SK-N-MC (cell line): ENCODE measurements at regions not wholly inside any gene's neighbourhood (a gene's known extent, or its start where the extent isn't known, plus 50 kb on each side); places are given as distances from the start of the nearest gene placed in this dataset.
"Not testable (repeated sequence)": the region's sequence is repeated elsewhere in the genome, so short reads cannot be mapped to it uniquely, and the experiment has no call there.

ENCODE experiments used
- DNase-seq: peaks from one replicate; pipeline ENCODE4 v3.0.0-alpha.2; 2011; ENCODE audit warnings: low read depth, low spot score
- H3K27ac ChIP-seq: fragments of 200-600 bp; sonication (generic); 2 replicates; pipeline ENCODE4 v1.5.1; 2016; ENCODE audit warnings: mixed run types
- H3K36me3 ChIP-seq: fragments of 200-600 bp; sonication (generic); 2 replicates; pipeline ENCODE4 v1.6.1; 2017; ENCODE audit warnings: antibody characterized with exemption, low read length, mixed read lengths; ENCODE audit not compliant: insufficient read depth
- H3K4me3 ChIP-seq: fragments of 200-600 bp; sonication (generic); 2 replicates; pipeline ENCODE4 v1.5.1; 2016
- H3K9ac ChIP-seq: fragments of 200-600 bp; sonication (generic); 2 replicates; pipeline ENCODE4 v1.8.0; 2017; ENCODE audit warnings: mixed run types, mixed read lengths; ENCODE audit not compliant: insufficient read length
- H3K9me3 ChIP-seq: fragments of 200-600 bp; sonication (generic); 2 replicates; pipeline ENCODE4 v1.6.1; 2017; ENCODE audit warnings: low read depth, mild to moderate bottlenecking, antibody characterized with exemption, low read length, moderate library complexity, mixed read lengths
- EZH2 ChIP-seq: fragments of 200-600 bp; sonication (generic); IDR thresholded peaks from one replicate; pipeline ENCODE4 v1.6.1; 2017; ENCODE audit warnings: antibody characterized with exemption
- FOXP2 ChIP-seq: optimal IDR thresholded peaks from 2 replicates; pipeline ENCODE3; 2011; ENCODE audit warnings: mild to moderate bottlenecking, moderate library complexity; ENCODE audit not compliant: insufficient read depth; ENCODE audit errors: extremely low read length, control extremely low read depth
- POLR2AphosphoS5 ChIP-seq: IDR thresholded peaks from 2 replicates; pipeline ENCODE4 v1.6.1; 2012; ENCODE audit warnings: mild to moderate bottlenecking, low read depth, low read length, borderline replicate concordance

GRCh38 chr13:53415135-53415534 is 386.5 kb downstream of the OLFM4 start:
- H3K9me3 ChIP-seq = no peaks in the 10 kb centered on the region
- no peak for DNase-seq
- H3K9ac ChIP-seq = no peak overlapping the region
- H3K36me3 ChIP-seq = no peaks in the 10 kb centered on the region
- TF ChIP-seq EZH2 = no peak
- no peak for TF ChIP-seq FOXP2
- TF ChIP-seq POLR2AphosphoS5 = no peak
- no peak overlapping the region for H3K4me3 ChIP-seq
- no peak overlapping the region for H3K27ac ChIP-seq

- no peak for DNase-seq
- no peaks in the 10 kb centered on the region for H3K36me3 ChIP-seq
- H3K27ac ChIP-seq = no peak overlapping the region
- no peak overlapping the region for H3K9ac ChIP-seq
- TF ChIP-seq POLR2AphosphoS5 (no peak), FOXP2 (no peak), EZH2 (no peak)
- H3K4me3 ChIP-seq = no peak overlapping the region
- no peaks in the 10 kb centered on the region for H3K9me3 ChIP-seq
These were observed 389.0 kb downstream of the OLFM4 start for GRCh38 chr13:53417601-53418000.

GRCh38 chr13:53422415-53422814 is 393.8 kb downstream of the OLFM4 start:
- Histone ChIP-seq H3K27ac (no peak overlapping the region), H3K4me3 (no peak overlapping the region), H3K9ac (no peak overlapping the region), H3K36me3 (no peaks in the 10 kb centered on the region), H3K9me3 (no peaks in the 10 kb centered on the region)
- TF ChIP-seq POLR2AphosphoS5 (no peak), EZH2 (no peak), FOXP2 (no peak)
- DNase-seq = no peak

GRCh38 chr13:53436396-53436795 is 407.8 kb downstream of the OLFM4 start:
- no peak for TF ChIP-seq FOXP2
- no peak for DNase-seq
- no peaks in the 10 kb centered on the region for H3K36me3 ChIP-seq
- H3K9me3 ChIP-seq = no peaks in the 10 kb centered on the region
- H3K9ac ChIP-seq = no peak overlapping the region
- no peak overlapping the region for H3K27ac ChIP-seq
- no peak overlapping the region for H3K4me3 ChIP-seq

GRCh38 chr13:53439439-53440225 is 411.0 kb downstream of the OLFM4 start:
- Histone ChIP-seq H3K9ac (no peak overlapping the region), H3K27ac (no peak overlapping the region), H3K9me3 (no peaks in the 10 kb centered on the region), H3K4me3 (no peak overlapping the region), H3K36me3 (no peaks in the 10 kb centered on the region)
- TF ChIP-seq POLR2AphosphoS5 (no peak), FOXP2 (no peak), EZH2 (no peak)
- DNase-seq = no peak

GRCh38 chr13:53442979-53443378 is 414.4 kb downstream of the OLFM4 start:
- Histone ChIP-seq H3K9ac (no peak overlapping the region), H3K9me3 (no peaks in the 10 kb centered on the region), H3K36me3 (no peaks in the 10 kb centered on the region), H3K27ac (no peak overlapping the region), H3K4me3 (no peak overlapping the region)
- DNase-seq = no peak
- TF ChIP-seq POLR2AphosphoS5 (no peak), FOXP2 (no peak), EZH2 (no peak)

- TF ChIP-seq FOXP2 (no peak), POLR2AphosphoS5 (no peak), EZH2 (no peak)
- 0 out of 2 replicates have a peak, but pooled peaks cover 5% of the 10 kb centered on the region for H3K9me3 ChIP-seq
- no peak for DNase-seq
- no peak overlapping the region for H3K27ac ChIP-seq
- H3K36me3 ChIP-seq = no peaks in the 10 kb centered on the region
- no peak overlapping the region for H3K4me3 ChIP-seq
- H3K9ac ChIP-seq = no peak overlapping the region
These were observed 417.1 kb downstream of the OLFM4 start for GRCh38 chr13:53445686-53446085.

- TF ChIP-seq FOXP2 = no peak
- TF ChIP-seq POLR2AphosphoS5 = no peak
- no peak for TF ChIP-seq EZH2
- H3K27ac ChIP-seq = no peak overlapping the region
- no peaks in the 10 kb centered on the region for H3K36me3 ChIP-seq
- H3K4me3 ChIP-seq = no peak overlapping the region
- DNase-seq = no peak
- H3K9ac ChIP-seq = no peak overlapping the region
- 0 out of 2 replicates have a peak, but pooled peaks cover 5% of the 10 kb centered on the region for H3K9me3 ChIP-seq
These were observed 418.8 kb downstream of the OLFM4 start for GRCh38 chr13:53447456-53447855.

GRCh38 chr13:53447863-53448262 is 419.2 kb downstream of the OLFM4 start:
- no peak for TF ChIP-seq FOXP2
- no peak for TF ChIP-seq POLR2AphosphoS5
- no peak overlapping the region for H3K27ac ChIP-seq
- no peak overlapping the region for H3K4me3 ChIP-seq
- H3K36me3 ChIP-seq = no peaks in the 10 kb centered on the region
- no peak overlapping the region for H3K9ac ChIP-seq
- no peak for DNase-seq
- H3K9me3 ChIP-seq = 0 out of 2 replicates have a peak, but pooled peaks cover 5% of the 10 kb centered on the region

GRCh38 chr13:53452263-53452808 is 423.7 kb downstream of the OLFM4 start:
- H3K27ac ChIP-seq, H3K9me3 ChIP-seq, H3K36me3 ChIP-seq, DNase-seq, H3K4me3 ChIP-seq, H3K9ac ChIP-seq: not testable (repeated sequence)
